GM12874 (cell line): ENCODE measurements at regions not wholly inside any gene's neighbourhood (a gene's known extent, or its start where the extent isn't known, plus 50 kb on each side); places are given as distances from the start of the nearest gene placed in this dataset.

Experiments
- TF ChIP-seq, protein P1 (sequence below): IDR thresholded peaks from 2 replicates; pipeline ENCODE4 v1.5.1; 2011; ENCODE audit warnings: low read depth, mild to moderate bottlenecking, control low read depth, low read length, moderate library complexity; ENCODE audit not compliant: insufficient read depth

- TF ChIP-seq, protein P1, sequence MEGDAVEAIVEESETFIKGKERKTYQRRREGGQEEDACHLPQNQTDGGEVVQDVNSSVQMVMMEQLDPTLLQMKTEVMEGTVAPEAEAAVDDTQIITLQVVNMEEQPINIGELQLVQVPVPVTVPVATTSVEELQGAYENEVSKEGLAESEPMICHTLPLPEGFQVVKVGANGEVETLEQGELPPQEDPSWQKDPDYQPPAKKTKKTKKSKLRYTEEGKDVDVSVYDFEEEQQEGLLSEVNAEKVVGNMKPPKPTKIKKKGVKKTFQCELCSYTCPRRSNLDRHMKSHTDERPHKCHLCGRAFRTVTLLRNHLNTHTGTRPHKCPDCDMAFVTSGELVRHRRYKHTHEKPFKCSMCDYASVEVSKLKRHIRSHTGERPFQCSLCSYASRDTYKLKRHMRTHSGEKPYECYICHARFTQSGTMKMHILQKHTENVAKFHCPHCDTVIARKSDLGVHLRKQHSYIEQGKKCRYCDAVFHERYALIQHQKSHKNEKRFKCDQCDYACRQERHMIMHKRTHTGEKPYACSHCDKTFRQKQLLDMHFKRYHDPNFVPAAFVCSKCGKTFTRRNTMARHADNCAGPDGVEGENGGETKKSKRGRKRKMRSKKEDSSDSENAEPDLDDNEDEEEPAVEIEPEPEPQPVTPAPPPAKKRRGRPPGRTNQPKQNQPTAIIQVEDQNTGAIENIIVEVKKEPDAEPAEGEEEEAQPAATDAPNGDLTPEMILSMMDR, result no peak
These were observed 102.1 kb upstream of the LNX1 start for GRCh38 chr4:53693408-53693807.

DNA sequence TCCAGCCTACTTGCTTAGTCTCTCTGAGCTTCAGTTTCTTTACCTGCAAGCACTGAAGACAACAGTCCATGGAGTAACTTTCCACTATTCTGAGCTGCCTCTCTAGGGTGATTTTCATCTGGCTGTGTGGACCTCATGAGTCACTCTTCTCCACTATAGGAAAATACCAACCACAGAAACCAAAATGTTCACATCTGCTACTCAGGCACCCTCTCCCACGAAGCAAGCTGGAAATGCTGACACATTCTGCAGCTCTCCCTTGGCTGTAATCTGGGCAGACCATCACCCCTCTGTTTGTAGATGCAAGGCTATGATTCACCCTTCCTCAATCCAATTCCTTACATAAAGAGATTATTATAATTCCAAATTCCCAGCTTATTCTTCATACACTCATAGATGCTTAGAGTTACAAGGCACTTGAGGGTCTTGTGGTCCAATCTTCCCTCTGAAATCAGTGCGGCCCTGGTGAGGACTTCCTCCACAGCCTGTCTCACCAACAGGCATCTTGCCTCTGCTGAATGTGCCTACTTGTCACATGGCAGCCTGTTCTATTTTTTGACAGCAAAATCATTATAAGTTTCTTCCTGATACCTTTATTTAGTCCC, 97.0 kb upstream of the LNX1 start:
- TF ChIP-seq, protein P1, result no peak

DNA sequence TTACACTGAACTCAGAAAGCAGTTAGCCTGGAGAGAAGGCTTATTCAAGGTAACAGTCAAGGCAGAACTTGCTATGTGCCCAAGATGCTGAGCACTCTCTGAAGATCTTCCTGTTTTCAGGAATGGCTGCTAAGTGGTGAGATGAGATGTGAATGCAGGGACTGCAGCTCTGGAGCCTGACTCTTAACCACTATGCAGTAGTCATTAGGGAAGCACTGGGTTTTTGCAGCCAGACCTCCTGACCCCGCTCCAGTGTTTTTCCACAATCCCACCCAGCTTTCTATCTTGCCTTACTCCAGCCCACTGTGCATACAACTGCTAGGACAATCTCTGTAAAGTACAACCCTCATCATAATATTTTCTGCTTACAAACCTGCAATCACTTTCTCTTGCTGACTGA, 95.2 kb upstream of the LNX1 start:
- TF ChIP-seq, protein P1, result no peak

DNA sequence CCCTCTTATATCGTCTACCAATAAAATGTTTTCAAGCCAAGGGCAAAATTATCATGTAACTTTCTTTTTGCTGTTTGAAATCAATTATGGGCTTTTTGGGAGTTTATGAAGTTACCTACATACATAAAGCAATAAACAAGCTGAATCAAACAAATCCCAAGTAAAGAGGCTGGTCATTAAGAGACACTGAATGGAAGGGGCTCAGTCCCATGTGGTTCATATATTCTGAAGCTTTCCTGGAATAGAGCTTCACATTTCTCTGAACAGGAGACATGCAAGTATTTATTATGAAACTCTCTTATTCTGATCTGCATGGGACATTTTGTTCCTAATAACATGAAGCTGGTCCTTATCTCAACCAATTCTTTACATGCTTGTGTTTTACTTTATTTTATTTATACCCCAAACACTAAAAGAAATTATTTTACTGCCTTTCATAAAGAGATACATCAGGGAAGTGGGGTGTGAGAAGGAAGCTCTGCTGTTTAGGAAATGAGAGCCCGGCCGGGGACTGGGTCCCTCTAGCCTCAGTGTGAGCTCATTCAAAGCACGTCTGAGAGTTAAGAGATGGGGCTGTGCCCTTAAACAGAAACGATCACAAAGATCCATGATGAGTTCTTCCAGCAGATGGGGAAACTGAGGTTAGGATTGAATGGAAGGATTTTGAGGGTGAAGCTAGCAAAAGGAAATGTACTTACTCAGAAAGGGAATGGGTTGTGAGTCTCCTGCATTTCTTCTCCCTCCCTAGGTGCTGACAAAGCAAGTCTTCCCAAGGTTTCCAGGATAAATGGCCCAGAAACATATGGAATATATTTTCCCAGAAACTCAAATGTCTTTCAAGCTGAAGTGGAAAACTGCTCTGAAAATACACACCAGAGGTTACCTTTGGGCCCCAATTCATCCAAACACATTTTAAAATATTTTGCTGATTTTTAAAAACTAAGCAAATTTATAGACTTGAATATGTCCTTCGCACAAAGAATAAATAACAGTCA, 93.1 kb upstream of the LNX1 start:
- TF ChIP-seq, protein P1, result no peak

- TF ChIP-seq, protein P1, result no peak
These were observed 91.6 kb upstream of the LNX1 start for GRCh38 chr4:53682908-53683307.

DNA sequence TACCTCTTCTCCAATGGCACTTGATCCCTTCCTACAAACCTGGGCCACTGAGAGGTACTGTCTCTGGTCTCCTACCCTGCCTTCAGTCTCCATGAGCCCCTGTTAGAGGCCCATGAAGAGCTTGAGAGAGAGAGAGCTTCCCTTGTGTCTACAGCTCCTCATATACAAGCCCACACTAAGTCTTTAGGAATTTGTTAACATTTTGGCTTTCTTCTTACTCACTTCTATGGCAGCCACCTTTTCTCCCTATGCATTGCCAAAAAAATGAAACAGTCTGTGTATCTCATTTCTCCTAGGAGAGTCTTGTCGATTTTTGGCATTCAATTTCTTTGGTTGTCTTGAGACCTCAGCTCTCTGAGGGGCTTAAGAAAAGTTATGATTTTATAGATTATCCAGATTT, 90.9 kb upstream of the LNX1 start:
- TF ChIP-seq, protein P1, result no peak

GRCh38 chr4:53680598-53680997, 89.3 kb upstream of the LNX1 start:
- TF ChIP-seq, protein P1, result no peak
